Neural cell (in vitro differentiated cells): ENCODE measurements at regions not wholly inside any gene's neighbourhood (a gene's known extent, or its start where the extent isn't known, plus 50 kb on each side); places are given as distances from the start of the nearest gene placed in this dataset.

Experiments
- H2AFZ ChIP-seq: fragments of 200-600, 300-800 bp; sonication (generic), shearing (Covaris generic); 2 replicates; pipeline ENCODE4 v1.6.0; 2014; ENCODE audit warnings: low read depth, mild to moderate bottlenecking, antibody characterized with exemption, low read length, moderate library complexity
- H3F3A ChIP-seq: fragments of 200-600 bp; shearing (Covaris generic); 2 replicates; pipeline ENCODE4 v1.6.1; 2016; ENCODE audit warnings: mild to moderate bottlenecking, moderate library complexity, mixed read lengths, antibody characterized with exemption, low read length; ENCODE audit not compliant: insufficient read depth, poor library complexity, severe bottlenecking
- H3K27ac ChIP-seq: fragments of 200-600, 300-800 bp; sonication (generic), shearing (Covaris generic); 2 replicates; pipeline ENCODE4 v1.5.1; 2014; ENCODE audit warnings: mild to moderate bottlenecking, low read length, moderate library complexity
- H3K27me3 ChIP-seq: fragments of 300-800, 200-600 bp; sonication (generic), shearing (Covaris generic); 2 replicates; pipeline ENCODE4 v1.6.0; 2014; ENCODE audit warnings: mild to moderate bottlenecking, low read depth, low read length, moderate library complexity; ENCODE audit not compliant: insufficient read depth
- H3K36me3 ChIP-seq: fragments of 300-800, 200-600 bp; sonication (generic), shearing (Covaris generic); 2 replicates; pipeline ENCODE4 v1.5.1; 2014; ENCODE audit warnings: mild to moderate bottlenecking, antibody characterized with exemption, low read length, moderate library complexity; ENCODE audit not compliant: insufficient read depth
- H3K4me2 ChIP-seq: fragments of 300-800, 200-600 bp; sonication (generic), shearing (Covaris generic); 2 replicates; pipeline ENCODE4 v1.6.0; 2014; ENCODE audit warnings: mild to moderate bottlenecking, low read length
- H3K4me3 ChIP-seq: fragments of 300-800, 200-600 bp; sonication (generic), shearing (Covaris generic); 2 replicates; pipeline ENCODE4 v1.5.1; 2014; ENCODE audit warnings: mild to moderate bottlenecking, low read length, moderate library complexity
- H3K79me2 ChIP-seq: fragments of 200-600 bp; shearing (Covaris generic); replicated peaks from 2 replicates; pipeline ENCODE4 v1.6.0; 2014; ENCODE audit warnings: mild to moderate bottlenecking, low read length, moderate library complexity; ENCODE audit not compliant: insufficient read depth
- H3K9ac ChIP-seq: fragments of 300-800, 200-600 bp; sonication (generic), shearing (Covaris generic); 2 replicates; pipeline ENCODE4 v1.6.1; 2016; ENCODE audit warnings: mild to moderate bottlenecking, low read length, mixed read lengths
- H3K9me2 ChIP-seq: fragments of 200-600 bp; shearing (Covaris generic); 2 replicates; pipeline ENCODE4 v1.6.1; 2016; ENCODE audit warnings: mild to moderate bottlenecking, low read length, mixed read lengths; ENCODE audit not compliant: insufficient read depth
- H3K9me3 ChIP-seq: fragments of 200-600, 300-800 bp; sonication (generic), shearing (Covaris generic); 2 replicates; pipeline ENCODE4 v1.6.1; 2016; ENCODE audit warnings: mild to moderate bottlenecking, mixed run types, low read length, moderate library complexity, mixed read lengths
- H4K20me1 ChIP-seq: fragments of 200-600 bp; shearing (Covaris generic); 2 replicates; pipeline ENCODE4 v1.6.1; 2016; ENCODE audit warnings: mild to moderate bottlenecking, mixed run types; ENCODE audit not compliant: insufficient read depth
- CTCF ChIP-seq: fragments of 450-650 bp; IDR thresholded peaks from 2 replicates; pipeline ENCODE4 v1.5.1; 2014; ENCODE audit warnings: antibody characterized with exemption, mild to moderate bottlenecking, moderate library complexity; ENCODE audit not compliant: poor library complexity, severe bottlenecking
- EP300 ChIP-seq: fragments of 450-650 bp; conservative IDR thresholded peaks from 2 replicates; pipeline ENCODE4 v1.6.1; 2014; ENCODE audit warnings: antibody characterized with exemption, mild to moderate bottlenecking, moderate library complexity; ENCODE audit not compliant: poor library complexity, severe bottlenecking
- EZH2 ChIP-seq: fragments of 200-600, 300-800 bp; shearing (Covaris generic), sonication (generic); IDR thresholded peaks from 2 replicates; pipeline ENCODE4 v1.6.1; 2014; ENCODE audit warnings: antibody characterized with exemption, low read length, borderline replicate concordance, mild to moderate bottlenecking; ENCODE audit not compliant: insufficient read depth, poor library complexity, severe bottlenecking
- MXI1 ChIP-seq: fragments of 450-650 bp; conservative IDR thresholded peaks from 2 replicates; pipeline ENCODE4 v1.6.1; 2014; ENCODE audit warnings: antibody characterized with exemption, mild to moderate bottlenecking; ENCODE audit not compliant: poor library complexity, severe bottlenecking
- POLR2AphosphoS5 ChIP-seq: IDR thresholded peaks from 2 replicates; pipeline ENCODE4 v1.6.1; 2012
- RAD21 ChIP-seq: fragments of 450-650 bp; conservative IDR thresholded peaks from 2 replicates; pipeline ENCODE4 v1.6.1; 2014; ENCODE audit warnings: antibody characterized with exemption, mild to moderate bottlenecking, moderate library complexity
- REST ChIP-seq: IDR thresholded peaks from 2 replicates; pipeline ENCODE4 v1.6.1; 2012; ENCODE audit warnings: borderline replicate concordance
- SMC3 ChIP-seq: fragments of 450-650 bp; conservative IDR thresholded peaks from 2 replicates; pipeline ENCODE4 v1.6.1; 2014; ENCODE audit warnings: antibody characterized with exemption, mild to moderate bottlenecking, moderate library complexity; ENCODE audit not compliant: poor library complexity
- TAF1 ChIP-seq: IDR thresholded peaks from 2 replicates; pipeline ENCODE4 v1.6.1; 2012; ENCODE audit warnings: low read depth

GRCh38 chr1:39128126-39128525, 76.4 kb upstream of the MACF1 start:
- no peaks in the 10 kb centered on the region for H3F3A ChIP-seq
- no peak overlapping the region for H2AFZ ChIP-seq
- no peaks in the 10 kb centered on the region for H3K27me3 ChIP-seq
- H3K9ac ChIP-seq, result no peak overlapping the region
- TF ChIP-seq MXI1 (no peak), SMC3 (no peak), POLR2AphosphoS5 (no peak), TAF1 (no peak), CTCF (no peak), EP300 (no peak), EZH2 (no peak), RAD21 (no peak), REST (no peak)
- H3K4me2 ChIP-seq, result no peak overlapping the region
- H3K79me2 ChIP-seq, result peaks cover 15% of the 10 kb centered on the region
- H3K27ac ChIP-seq, result no peak overlapping the region
- no peaks in the 10 kb centered on the region for H3K9me3 ChIP-seq
- H3K4me3 ChIP-seq, result no peak overlapping the region
- H3K36me3 ChIP-seq, result peaks cover 7% of the 10 kb centered on the region
- H3K9me2 ChIP-seq, result no peaks in the 10 kb centered on the region
- H4K20me1 ChIP-seq, result no peaks in the 10 kb centered on the region

GRCh38 chr1:39128959-39129358, 75.5 kb upstream of the MACF1 start:
- H3K9ac ChIP-seq, result no peak overlapping the region
- no peak overlapping the region for H2AFZ ChIP-seq
- H3K4me3 ChIP-seq, result no peak overlapping the region
- peaks cover 7% of the 10 kb centered on the region for H3K36me3 ChIP-seq
- peaks cover 15% of the 10 kb centered on the region for H3K79me2 ChIP-seq
- no peaks in the 10 kb centered on the region for H4K20me1 ChIP-seq
- H3K9me3 ChIP-seq, result no peaks in the 10 kb centered on the region
- no peak overlapping the region for H3K27ac ChIP-seq
- H3K9me2 ChIP-seq, result no peaks in the 10 kb centered on the region
- H3F3A ChIP-seq, result no peaks in the 10 kb centered on the region
- H3K4me2 ChIP-seq, result no peak overlapping the region
- no peak for TF ChIP-seq EZH2
- no peak for TF ChIP-seq CTCF
- no peak for TF ChIP-seq POLR2AphosphoS5
- TF ChIP-seq RAD21, result no peak
- no peak for TF ChIP-seq REST
- no peak for TF ChIP-seq TAF1
- TF ChIP-seq MXI1, result no peak
- TF ChIP-seq EP300, result no peak
- TF ChIP-seq SMC3, result no peak
- H3K27me3 ChIP-seq, result no peaks in the 10 kb centered on the region
